LoVo (cell line): ENCODE measurements at regions not wholly inside any gene's neighbourhood (a gene's known extent, or its start where the extent isn't known, plus 50 kb on each side); places are given as distances from the start of the nearest gene placed in this dataset.
A peak's percentile ranks its signal among the peaks of the same experiment; 100 is the strongest.

ENCODE experiments used
- DNase-seq: peaks from one replicate; pipeline ENCODE4 v3.0.0-alpha.2; 2016; ENCODE audit warnings: low spot score

- DNase-seq, result no peak
These were observed 93.6 kb upstream of the UST start for GRCh38 chr6:148653138-148653776.

DNA sequence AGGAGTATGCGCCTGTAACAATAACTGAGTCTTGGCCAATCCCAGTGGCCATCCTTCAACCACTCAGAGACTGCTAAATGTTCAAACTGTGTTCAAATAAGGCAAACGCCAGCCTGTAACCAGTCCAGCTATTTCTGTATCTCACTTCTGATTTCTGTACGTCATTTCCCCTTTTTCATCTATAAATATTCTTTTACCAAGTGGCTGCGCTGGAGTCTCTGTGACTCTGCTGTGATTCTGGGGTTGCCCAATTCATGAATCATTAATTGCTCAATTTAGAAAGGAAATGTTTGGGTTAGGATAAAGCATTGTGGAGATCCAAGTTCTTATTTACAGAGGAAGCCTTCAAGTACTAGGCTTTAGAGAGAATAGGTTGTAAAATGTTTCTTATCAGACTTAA is 89.8 kb upstream of the UST start:
- peak; percentile 19 for DNase-seq

- DNase-seq, result peak; percentile 72
These were observed 88.0 kb upstream of the UST start for GRCh38 chr6:148658681-148659430.

DNA sequence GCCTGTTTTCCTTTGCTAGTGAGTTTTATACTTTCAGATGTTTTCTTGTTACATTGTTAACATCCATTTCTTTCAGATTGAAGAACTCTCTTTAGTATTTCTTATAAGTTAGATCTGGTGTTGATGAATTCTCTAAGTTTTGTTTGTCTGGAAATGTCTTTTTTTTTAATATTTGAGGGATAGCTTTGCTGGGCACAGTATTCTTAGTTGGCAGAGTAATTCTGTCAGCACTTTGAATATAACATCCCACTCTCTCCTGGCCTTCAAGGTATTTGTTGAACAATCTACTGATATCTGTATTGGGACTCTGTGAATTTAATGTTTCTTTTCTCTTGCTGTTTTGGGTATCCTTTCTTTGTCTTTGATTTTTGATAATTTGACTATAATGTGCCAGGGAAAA is 79.4 kb upstream of the UST start:
- DNase-seq, result no peak

GRCh38 chr6:148671085-148671484 is 75.7 kb upstream of the UST start:
- DNase-seq, result no peak

- no peak for DNase-seq
These were observed 74.9 kb upstream of the UST start for GRCh38 chr6:148671952-148672351.

- no peak for DNase-seq
These were observed 72.5 kb upstream of the UST start for GRCh38 chr6:148674306-148674705.

DNA sequence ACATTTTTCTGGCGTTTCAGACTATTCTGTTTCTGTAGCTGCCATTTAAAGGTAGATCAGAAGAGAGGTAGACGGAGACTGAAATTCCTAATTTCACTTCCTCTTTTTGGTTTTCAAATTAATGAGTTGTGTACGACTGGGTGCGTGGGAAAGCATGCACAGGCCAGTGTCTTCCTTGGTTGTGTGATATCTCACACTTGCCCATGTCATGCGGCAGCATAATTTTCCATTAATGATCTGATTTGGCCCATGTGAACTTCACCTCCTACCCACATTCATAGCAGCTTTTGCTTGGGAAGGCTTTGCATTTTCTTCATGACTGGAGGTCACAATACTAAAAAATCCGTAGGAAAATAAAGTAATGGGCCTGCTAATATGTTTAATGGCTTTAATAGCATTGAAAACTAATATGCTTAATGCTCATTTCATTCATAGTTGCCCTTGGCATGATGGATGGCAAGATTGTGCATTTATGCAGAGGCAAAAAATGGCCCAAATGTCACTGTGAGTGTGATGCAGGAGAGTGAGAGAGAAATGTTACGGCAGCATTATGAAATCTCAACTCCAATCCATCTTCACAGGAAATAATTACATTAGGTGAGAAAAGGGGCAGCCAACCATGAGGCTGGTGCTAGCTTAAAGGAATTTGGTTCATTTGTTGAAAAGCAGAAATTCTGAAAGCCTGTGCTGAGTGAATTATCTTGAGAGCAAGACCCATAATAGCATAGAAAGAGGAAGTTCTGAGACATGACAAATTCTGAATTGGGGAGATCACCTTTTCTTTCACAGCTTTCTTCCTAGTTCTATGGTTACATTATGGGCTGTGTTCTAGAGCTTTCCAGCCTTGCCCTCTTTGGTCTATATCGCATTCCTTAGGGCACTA is 69.0 kb upstream of the UST start:
- DNase-seq, result no peak

DNA sequence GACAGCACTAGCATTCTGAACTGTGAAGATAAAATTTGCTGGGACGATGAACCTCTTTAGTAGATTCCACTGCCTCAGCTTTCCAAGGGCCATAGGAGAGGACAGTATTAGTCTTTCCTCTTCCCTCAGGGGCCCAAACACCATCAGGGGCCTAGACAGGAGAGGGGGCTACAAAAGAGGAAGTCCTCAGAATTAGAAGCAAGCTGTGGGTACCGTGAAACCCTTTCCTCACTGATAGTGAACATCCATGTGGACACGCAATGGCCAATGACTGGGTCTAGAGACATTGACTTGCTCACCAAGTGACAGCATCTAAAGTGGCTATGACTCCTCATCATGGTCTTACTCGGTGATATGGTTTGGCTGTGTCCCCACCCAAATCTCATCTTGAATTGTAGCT is 68.1 kb upstream of the UST start:
- DNase-seq, result no peak

GRCh38 chr6:148681666-148682065 is 65.2 kb upstream of the UST start:
- DNase-seq, result no peak

DNA sequence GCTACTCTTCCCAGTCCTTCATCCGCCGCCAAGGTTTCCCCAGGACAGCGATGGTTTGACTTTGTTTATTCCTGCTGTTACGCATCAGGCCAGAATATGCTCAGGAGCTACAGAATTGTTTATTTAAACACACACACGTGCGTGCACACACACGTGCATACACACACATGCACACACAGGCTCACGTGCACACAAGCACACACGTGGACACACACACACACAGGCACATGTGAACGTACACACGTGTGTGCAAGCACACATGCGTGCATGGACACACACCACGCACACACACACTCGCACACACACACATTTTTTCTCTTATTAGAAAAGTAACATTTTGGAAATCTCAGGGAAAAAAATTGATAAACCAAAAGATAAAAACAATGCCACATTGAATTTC is 64.6 kb upstream of the UST start:
- no peak for DNase-seq

DNA sequence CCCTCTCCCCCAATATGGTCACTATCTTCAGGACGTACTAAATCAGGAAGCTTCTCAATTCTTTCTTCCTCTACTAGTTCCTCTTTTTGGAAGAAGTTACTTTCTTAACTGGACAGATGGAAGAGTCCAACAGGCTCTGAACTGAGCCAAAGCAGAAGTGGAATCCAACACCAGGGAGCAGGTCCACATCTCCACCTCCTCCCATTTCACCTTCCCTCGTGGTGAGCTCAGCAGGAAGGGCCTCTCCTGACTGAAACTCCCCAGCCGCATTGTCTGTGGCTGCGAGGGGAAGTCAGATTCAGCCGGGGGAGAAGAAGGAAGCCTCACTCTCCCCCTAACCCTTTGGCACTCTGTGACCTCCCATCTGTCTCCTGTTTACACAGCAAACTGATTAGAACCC is 63.8 kb upstream of the UST start:
- no peak for DNase-seq

GRCh38 chr6:148689168-148689567 is 57.7 kb upstream of the UST start:
- DNase-seq, result no peak

DNA sequence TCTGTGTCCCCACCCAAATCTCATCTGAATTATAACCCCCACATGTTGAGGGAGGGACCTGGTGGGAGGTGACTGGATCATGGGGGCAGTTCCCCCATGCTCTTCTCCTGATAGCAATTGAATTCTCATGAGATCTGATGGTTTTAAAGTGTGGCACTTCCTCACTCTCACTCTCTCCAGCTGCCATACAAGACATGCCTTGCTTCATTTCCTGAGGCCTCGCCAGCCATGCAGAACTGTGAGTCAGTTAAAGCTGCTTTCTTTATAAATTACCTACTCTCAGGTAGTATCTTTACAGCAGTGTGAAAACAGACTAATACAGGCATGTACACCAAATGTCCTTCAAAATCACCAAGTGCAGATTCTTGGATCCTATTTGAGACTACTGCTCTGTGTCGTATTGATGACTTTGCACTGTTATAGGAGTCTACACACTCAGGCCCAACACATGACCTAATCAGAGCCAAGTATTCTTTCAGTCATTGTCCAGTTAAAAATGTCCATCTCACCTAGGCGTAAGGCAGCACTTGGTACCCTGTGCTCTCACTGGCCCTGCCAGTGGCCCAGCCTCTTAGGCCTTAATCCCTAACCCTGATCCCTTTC is 52.8 kb upstream of the UST start:
- no peak for DNase-seq
